ENCODE measurements at regions not wholly inside any gene's neighbourhood (a gene's known extent, or its start where the extent isn't known, plus 50 kb on each side); places are given as distances from the start of the nearest gene placed in this dataset.

DNA sequence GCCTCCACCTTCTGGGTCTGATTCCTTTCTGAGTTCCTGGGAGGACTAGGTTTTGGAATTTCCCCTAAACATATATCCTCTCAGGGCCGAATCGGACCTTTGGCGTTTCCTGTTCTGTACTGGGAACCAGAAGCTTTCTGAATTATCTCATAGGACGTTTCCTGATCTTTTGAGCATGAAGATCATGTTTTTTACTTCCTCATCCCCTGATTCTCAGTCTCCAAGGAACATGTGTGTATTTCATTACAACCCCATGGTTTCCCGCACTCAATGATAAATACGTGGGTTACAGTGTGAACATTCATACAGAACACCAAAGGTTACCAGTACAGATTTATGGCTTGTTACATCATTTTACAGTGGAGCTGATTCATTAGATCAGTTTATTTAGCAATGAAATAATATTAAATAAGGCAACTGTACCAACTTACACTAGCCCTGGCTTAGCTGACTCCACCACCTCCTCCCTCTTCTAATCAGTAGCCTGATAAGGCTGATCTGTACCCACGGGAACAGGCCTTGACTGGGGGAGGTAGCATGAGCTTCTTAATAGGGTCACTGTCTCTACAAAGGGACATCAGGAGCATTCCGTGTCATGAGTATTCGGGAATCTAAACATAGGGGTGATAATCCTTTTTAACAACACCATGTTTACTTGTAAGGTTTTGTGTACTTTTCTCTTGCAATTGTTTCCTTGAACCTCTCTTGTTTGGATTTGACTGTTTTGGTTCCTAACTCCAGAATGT lies 57.8 kb upstream of the ERRFI1 start:
- Histone ChIP-seq H3K27me3 (no peaks in the 10 kb centered on the region), H3K4me3 (no peak overlapping the region), H3K27ac (peak overlapping the region; percentile 35 to 42), H3K4me1 (peaks cover 1 to 20% of the 10 kb centered on the region in 2 donors), H3K9me3 (no peaks in the 10 kb centered on the region), H3K36me3 (no peaks in the 10 kb centered on the region)
- DNase-seq (ENCODE audit: low spot score in 2 of 2) = no peak
- TF ChIP-seq, protein P1, sequence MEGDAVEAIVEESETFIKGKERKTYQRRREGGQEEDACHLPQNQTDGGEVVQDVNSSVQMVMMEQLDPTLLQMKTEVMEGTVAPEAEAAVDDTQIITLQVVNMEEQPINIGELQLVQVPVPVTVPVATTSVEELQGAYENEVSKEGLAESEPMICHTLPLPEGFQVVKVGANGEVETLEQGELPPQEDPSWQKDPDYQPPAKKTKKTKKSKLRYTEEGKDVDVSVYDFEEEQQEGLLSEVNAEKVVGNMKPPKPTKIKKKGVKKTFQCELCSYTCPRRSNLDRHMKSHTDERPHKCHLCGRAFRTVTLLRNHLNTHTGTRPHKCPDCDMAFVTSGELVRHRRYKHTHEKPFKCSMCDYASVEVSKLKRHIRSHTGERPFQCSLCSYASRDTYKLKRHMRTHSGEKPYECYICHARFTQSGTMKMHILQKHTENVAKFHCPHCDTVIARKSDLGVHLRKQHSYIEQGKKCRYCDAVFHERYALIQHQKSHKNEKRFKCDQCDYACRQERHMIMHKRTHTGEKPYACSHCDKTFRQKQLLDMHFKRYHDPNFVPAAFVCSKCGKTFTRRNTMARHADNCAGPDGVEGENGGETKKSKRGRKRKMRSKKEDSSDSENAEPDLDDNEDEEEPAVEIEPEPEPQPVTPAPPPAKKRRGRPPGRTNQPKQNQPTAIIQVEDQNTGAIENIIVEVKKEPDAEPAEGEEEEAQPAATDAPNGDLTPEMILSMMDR (IDR thresholded peaks at IDR 0.05) = no peak
- intact Hi-C loops (cut with DNase I) = no loop called here

DNA sequence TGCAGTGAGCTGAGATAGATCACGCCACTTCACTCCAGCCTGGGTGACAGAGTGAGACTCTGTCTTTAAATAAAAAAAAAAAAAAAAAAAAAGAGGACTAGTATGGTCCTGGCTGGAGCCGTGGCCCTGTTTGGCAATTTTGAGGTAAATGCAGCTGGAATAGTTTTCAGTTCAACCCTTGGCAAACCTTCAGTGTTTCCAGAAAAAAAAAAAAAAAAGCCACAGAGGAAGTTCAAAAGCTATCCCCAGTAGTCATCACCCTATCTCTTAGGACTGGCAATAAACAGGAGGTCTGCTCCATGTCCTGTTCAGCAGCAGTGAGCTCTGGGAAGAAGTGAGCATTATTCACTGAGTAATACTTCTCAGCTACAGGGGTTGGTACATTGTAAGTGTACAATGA lies 56.8 kb upstream of the ERRFI1 start:
- no peak overlapping the region for H3K4me3 ChIP-seq
- no peaks in the 10 kb centered on the region for H3K36me3 ChIP-seq
- DNase-seq (ENCODE audit: low spot score in 2 of 2) = no peak
- no peaks in the 10 kb centered on the region for H3K27me3 ChIP-seq
- H3K27ac ChIP-seq = peak overlapping the region; percentile 35 to 42
- TF ChIP-seq, protein P1 (IDR thresholded peaks at IDR 0.05) = no peak
- intact Hi-C loops (cut with DNase I) = no loop called here
- H3K4me1 ChIP-seq = peaks cover 8 to 30% of the 10 kb centered on the region in 2 donors
- no peaks in the 10 kb centered on the region for H3K9me3 ChIP-seq

DNA sequence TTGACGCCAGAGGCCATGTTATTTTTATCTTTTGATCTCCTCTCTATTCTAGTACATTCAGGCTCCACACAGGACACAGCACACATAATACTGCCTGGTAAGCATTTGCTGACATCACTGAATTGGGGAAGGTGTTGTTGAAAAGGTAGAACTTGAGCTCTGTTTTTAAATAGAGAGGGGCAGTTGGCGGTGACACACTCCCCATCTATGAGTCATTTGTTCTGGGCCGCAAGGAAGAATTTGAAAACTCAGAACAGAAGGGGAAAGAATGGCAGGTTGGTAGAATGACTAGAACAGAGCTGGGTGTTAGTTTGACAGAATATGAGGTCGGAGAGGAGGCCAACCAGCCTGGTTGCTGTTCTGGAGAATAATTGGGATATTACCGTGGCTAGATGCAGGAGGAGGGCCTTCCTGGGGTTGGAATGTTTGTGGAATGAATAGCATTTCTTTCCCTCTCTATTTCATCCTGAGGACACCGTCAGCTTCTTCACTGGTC lies 52.1 kb upstream of the ERRFI1 start:
- intact Hi-C loops (cut with DNase I) = loop anchor here (5.0 kb wide), 1 partner anchor 59 kb away; no protein-coding TSS in a partner anchor

DNA sequence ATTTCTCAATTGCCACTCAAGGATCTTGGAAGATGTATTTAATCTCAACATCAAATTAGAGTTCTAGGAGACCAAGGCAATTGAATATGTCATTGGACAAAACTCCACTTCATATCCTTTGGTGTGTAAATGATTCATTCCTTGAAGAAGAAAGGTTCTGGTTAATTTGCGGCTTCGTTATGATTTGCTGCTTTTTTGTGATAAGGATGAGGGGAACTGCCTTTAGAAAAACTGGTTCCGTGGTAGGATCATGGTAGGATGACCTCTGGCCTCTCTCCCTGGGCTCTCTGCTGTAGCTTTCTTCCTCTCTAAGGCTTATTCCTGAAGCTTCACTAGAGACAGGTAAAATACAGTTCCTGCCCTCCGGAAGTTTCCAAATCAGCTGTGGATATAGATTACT lies 51.5 kb upstream of the ERRFI1 start:
- DNase-seq (ENCODE audit: low spot score in 2 of 2) = no peak
- no peaks in the 10 kb centered on the region for H3K27me3 ChIP-seq
- no peaks in the 10 kb centered on the region for H3K36me3 ChIP-seq
- H3K9me3 ChIP-seq = no peaks in the 10 kb centered on the region
- peaks cover 14 to 32% of the 10 kb centered on the region in 2 donors for H3K4me1 ChIP-seq
- intact Hi-C loops (cut with DNase I) = loop anchor here (1.0 to 5.0 kb wide), 4 partner anchors 15 to 60 kb away; no protein-coding TSS in a partner anchor
- peak overlapping the region; percentile 62 to 79 for H3K27ac ChIP-seq
- TF ChIP-seq, protein P1 (IDR thresholded peaks at IDR 0.05) = no peak
- H3K4me3 ChIP-seq = no peak overlapping the region

More for the DNA sequence above, 52.1 kb upstream of the ERRFI1 start:
- no peaks in the 10 kb centered on the region for H3K9me3 ChIP-seq
- peaks cover 14 to 38% of the 10 kb centered on the region in 2 donors for H3K4me1 ChIP-seq
- no peaks in the 10 kb centered on the region for H3K27me3 ChIP-seq
- TF ChIP-seq, protein P1 (IDR thresholded peaks at IDR 0.05) = no peak
- H3K4me3 ChIP-seq = no peak overlapping the region
- no peak for DNase-seq (ENCODE audit: low spot score in 2 of 2)
- H3K27ac ChIP-seq = peak overlapping the region; percentile 62 to 79
- no peaks in the 10 kb centered on the region for H3K36me3 ChIP-seq

DNA sequence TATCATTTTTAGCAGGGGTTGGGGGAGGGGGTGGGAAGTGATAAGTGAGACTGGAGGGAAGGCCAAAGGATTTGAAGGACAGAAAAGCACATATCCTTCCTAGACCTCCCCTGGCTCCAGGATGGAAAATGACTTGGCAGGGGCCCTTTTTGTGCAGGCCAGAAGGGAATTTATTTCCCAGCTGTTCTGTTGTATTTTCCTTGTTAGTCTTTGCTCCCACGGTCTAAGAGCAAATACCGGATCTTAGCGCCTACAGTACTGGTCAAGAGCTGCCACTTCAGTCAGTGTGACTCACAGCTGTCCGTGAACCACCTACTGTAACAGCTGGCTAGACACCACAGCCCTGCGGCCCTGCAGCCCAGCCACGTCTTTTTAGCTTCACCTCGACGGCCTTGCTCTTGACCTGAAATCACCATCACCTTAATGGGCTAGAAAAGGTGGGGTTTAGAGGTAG lies 51.0 kb upstream of the ERRFI1 start:
- H3K27me3 ChIP-seq = no peaks in the 10 kb centered on the region
- H3K9me3 ChIP-seq = no peaks in the 10 kb centered on the region
- peaks cover 14 to 30% of the 10 kb centered on the region in 2 donors for H3K4me1 ChIP-seq
- no peaks in the 10 kb centered on the region for H3K36me3 ChIP-seq
- peak overlapping the region; percentile 31 to 79 for H3K27ac ChIP-seq
- TF ChIP-seq, protein P1 (IDR thresholded peaks at IDR 0.05) = peak in 1 of 3 experiments; percentile 17
- H3K4me3 ChIP-seq = no peak overlapping the region
- peak in 1 of 2 donors; percentile 89 for DNase-seq (ENCODE audit: low spot score in 2 of 2)
- intact Hi-C loops (cut with DNase I) = loop anchor here (1.0 to 5.0 kb wide), 4 partner anchors 15 to 60 kb away; no protein-coding TSS in a partner anchor
